CD4-positive, alpha-beta T cell treated with Interleukin-17A for 1 hour (primary cell): ENCODE measurements at regions not wholly inside any gene's neighbourhood (a gene's known extent, or its start where the extent isn't known, plus 50 kb on each side); places are given as distances from the start of the nearest gene placed in this dataset.

Experiments
- DNase-seq: peaks from one replicate; pipeline ENCODE4 v3.0.0-alpha.2; 2020

- DNase-seq = no peak
Measured at GRCh38 chr20:1786486-1786885, 108.7 kb upstream of the SIRPA start.

- DNase-seq = no peak
Measured at GRCh38 chr20:1784586-1784985, 110.6 kb upstream of the SIRPA start.

GRCh38 chr20:1783245-1783644, 112.0 kb upstream of the SIRPA start:
- DNase-seq = no peak

- no peak for DNase-seq
Measured at GRCh38 chr20:1782181-1782580, 113.0 kb upstream of the SIRPA start.

- DNase-seq = no peak
Measured at GRCh38 chr20:1779567-1779966, 115.6 kb upstream of the SIRPA start.

- no peak for DNase-seq
Measured at GRCh38 chr20:1778338-1778737, 116.9 kb upstream of the SIRPA start.

GRCh38 chr20:1777476-1777820, 117.8 kb upstream of the SIRPA start:
- no peak for DNase-seq

GRCh38 chr20:1776681-1777475, 118.3 kb upstream of the SIRPA start:
- DNase-seq = peak; percentile 86

- no peak for DNase-seq
Measured at GRCh38 chr20:1775117-1775516, 117.5 kb upstream of the SIRPG start.

- DNase-seq = no peak
Measured at GRCh38 chr20:1774479-1774878, 116.9 kb upstream of the SIRPG start.

GRCh38 chr20:1773816-1774215, 116.2 kb upstream of the SIRPG start:
- no peak for DNase-seq

GRCh38 chr20:1769491-1769890, 111.9 kb upstream of the SIRPG start:
- DNase-seq = no peak

GRCh38 chr20:1766731-1767130, 109.2 kb upstream of the SIRPG start:
- no peak for DNase-seq

GRCh38 chr20:1764136-1765033, 106.8 kb upstream of the SIRPG start:
- peak; percentile 57 for DNase-seq

GRCh38 chr20:1761598-1761997, 104.0 kb upstream of the SIRPG start:
- no peak for DNase-seq

GRCh38 chr20:1761116-1761515, 103.5 kb upstream of the SIRPG start:
- DNase-seq = no peak

- DNase-seq = no peak
Measured at GRCh38 chr20:1758765-1759164, 101.2 kb upstream of the SIRPG start.

- no peak for DNase-seq
Measured at GRCh38 chr20:1757606-1758512, 100.3 kb upstream of the SIRPG start.

- no peak for DNase-seq
Measured at GRCh38 chr20:1757072-1757471, 99.5 kb upstream of the SIRPG start.

GRCh38 chr20:1754749-1755148, 97.2 kb upstream of the SIRPG start:
- no peak for DNase-seq

- no peak for DNase-seq
Measured at GRCh38 chr20:1754306-1754705, 96.7 kb upstream of the SIRPG start.

GRCh38 chr20:1752045-1752444, 94.5 kb upstream of the SIRPG start:
- DNase-seq = no peak

- no peak for DNase-seq
Measured at GRCh38 chr20:1748777-1749176, 91.2 kb upstream of the SIRPG start.
